NCI-H82 (cell line): ENCODE measurements at regions not wholly inside any gene's neighbourhood (a gene's known extent, or its start where the extent isn't known, plus 50 kb on each side); places are given as distances from the start of the nearest gene placed in this dataset.
A peak's percentile ranks its signal among the peaks of the same experiment; 100 is the strongest.

Experiments
- DNase-seq: peaks from one replicate; lab custom pipeline; 2025; lab: John Stamatoyannopoulos, UW

DNA sequence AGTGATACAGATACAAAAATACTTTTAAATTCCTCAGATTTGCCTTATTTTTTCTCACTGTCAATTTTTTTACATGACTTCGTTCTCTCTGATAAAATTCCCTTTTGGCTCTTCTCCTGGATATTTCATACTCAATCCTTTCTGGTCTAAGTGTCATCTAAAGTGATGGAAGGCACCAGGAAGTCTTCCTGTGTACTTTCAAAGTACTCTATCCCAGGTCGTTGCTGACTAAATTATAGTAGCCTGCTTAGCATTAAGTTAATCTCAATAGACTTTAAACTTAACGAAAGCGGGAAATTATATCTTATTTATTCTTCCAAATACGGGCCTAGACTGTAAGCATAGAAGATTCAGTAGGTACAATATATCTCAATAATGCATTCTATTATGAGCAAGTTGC, 67.8 kb downstream of the CASP12 start:
- DNase-seq, result no peak

DNA sequence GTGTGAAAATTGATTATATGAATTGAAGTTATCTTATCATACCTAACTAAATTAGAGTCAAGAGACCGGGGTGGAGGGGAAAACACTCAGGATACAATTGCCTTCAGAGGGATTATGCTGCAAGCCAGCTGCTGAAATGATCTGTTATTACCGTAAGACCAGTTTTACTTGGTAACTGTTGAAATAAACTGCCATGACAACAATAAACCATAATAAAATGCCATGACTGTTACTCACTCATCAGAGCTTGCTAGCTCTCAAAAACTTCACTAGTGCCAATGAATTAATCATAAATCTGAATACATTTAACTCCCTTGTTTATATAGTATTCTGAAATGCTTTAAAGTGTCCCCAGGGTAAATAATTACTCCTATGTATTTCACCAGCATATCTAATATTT, 68.2 kb downstream of the CASP12 start:
- peak; percentile 44 for DNase-seq

DNA sequence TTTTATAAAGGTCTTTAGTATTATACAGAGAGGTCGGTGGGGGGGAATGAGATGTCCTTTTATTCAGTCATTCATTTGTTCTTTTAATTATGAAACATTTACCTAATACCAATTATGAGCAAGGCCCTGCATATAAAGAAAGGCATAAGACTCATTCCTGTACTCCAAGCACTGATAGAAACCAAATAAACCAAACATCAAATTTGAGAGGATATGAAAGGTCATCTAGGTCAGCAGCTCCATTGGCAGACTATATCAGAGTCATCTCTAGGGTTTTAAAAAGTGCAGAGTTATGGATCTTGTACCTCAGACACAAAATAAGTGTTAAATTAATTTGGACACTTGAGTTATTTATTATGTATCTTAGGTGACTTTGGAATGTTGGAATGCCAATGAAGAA, 71.5 kb downstream of the CASP12 start:
- DNase-seq, result no peak

DNA sequence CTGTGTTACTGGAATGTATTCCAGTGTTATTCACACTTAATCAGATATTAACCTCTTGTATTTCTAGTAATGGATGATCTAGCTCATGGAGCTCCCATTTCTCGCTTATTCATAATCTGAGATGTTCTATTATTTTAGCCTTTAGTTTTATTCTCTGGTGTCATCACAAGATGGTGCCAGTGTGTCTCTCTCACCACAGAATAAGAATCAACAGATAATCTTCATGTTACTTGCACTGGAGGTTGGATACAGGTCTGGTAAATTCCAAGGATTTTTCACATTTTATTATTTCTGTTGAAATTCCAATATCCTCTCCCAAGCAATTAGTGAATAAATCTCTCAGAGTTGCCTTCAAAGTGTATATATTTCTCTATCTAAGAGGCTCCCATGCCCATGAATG, 74.6 kb downstream of the CASP12 start:
- DNase-seq, result no peak

DNA sequence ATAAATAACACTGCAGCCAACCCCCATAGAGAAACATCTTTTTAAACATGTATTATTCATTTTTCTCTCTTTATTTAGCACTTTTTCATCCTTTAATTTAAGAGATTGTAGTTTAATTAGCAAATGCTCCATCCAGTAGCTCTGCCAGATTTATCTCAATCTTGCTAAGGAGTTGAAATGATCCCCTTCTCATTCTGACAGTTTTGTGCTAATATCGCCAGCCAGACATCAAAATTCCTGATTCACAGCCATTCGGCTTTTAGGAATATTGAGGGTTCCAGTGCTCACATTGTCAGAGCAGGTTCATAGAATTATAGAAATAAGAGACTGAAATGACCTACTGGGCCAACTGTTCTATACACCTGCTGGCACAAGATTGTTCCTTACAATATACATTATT, 77.8 kb downstream of the CASP12 start:
- DNase-seq, result no peak

DNA sequence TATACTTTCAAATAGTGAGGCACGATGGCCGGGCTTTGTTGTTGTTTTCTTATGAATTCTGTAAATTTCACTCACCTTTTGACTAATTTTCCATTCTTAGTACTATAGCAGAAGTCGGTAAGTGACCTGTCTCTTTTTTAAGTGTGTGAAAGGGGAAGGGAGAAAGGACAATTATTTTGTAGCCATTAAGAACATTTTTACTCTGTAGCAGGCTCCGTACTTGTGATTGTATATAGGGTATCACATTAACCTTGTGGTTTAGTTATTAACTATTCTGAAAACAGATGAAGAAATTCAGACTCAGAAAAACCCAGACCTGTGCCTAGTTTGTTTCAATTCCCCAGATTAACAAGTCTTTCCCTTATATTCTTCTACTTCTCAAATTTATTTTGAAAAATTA, 78.7 kb downstream of the CASP12 start:
- DNase-seq, result no peak

DNA sequence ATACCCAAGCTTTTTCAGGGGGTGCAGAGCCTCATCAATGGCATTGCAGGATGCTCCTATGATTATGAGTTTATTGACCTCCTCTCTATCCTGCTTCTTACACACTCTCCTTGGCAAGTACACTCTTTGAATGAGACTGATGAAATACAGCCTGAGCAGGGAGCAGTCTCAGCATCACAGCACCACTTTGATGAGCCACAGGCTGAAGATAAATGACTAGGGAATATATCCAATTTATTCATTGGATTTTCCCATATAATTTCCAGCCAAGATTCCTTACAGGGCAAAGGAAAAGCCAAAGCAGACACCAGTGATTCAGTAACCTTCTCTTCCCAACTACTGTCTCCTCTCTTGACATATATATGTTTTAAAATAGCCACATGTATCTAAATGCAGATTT, 79.2 kb downstream of the CASP12 start:
- DNase-seq, result no peak

DNA sequence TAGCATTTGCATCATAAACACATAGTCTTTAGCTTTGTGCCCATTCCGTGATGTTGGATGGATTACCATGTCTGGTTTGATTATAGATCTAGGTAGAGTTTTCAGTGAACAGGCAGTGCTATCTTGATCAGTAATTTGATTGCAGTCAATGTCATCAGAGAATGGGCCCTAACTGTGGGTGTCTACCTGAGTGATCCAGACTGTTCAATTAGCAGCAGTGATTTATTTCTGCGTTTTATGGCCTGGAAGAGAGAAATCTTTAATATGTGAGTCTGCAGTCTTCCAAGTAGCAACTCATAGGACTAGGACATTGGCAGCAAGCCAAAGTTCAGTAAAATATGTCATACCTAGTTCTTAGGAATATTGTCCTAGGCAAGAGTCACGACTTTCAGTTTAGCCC, 80.3 kb downstream of the CASP12 start:
- DNase-seq, result no peak

DNA sequence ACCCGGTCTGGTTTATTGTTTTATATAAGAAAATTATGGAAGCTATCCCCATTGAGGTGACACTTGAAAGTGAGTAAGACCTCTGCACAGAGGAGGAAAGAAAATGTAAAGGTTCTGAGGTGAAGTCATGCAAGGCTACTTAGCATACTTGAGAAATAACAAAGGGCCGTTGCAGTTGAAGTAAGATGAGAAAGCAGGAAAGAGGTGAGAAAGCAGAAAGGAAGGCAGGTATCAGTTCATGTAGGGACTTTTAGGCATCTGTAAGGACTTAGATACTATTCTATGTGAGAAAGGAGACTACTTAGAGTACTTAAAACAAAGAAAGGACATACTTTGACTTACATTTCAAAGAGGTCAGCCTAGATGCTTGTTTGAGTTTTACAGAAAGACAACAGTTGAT, 84.7 kb downstream of the CASP12 start:
- no peak for DNase-seq

DNA sequence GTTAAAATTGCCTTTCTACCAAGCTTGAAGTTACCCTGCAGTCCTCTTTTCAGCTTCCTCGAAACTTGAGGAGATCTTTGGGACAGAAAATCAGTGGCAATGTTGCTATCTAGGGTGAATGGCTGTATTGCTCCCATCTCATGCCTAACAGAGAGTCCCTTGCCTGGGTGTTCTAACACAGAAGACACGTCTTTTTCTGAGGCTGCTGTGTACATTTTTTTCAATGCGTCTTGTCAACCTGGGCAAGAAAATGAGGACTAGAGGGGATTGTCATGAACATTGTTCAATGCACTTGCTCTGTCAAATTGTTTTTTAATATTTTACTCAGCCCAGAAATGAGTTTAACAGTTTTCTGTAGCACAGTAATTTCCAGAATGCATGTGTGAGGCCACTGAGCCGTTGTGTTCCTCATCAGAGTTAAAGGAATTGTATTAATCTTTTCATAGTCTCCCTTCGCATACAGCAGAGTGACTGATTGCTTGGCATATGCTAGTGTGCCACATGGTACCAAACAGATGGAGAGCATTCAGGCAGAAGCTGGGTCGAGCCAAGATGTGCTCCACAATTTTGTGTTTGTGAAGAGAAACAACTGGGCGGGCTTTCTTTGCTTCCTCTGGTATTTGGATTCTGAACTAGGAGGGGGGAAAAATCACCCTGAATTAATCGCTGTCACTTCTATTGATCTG, 86.0 kb downstream of the CASP12 start:
- DNase-seq, result peak; percentile 17

DNA sequence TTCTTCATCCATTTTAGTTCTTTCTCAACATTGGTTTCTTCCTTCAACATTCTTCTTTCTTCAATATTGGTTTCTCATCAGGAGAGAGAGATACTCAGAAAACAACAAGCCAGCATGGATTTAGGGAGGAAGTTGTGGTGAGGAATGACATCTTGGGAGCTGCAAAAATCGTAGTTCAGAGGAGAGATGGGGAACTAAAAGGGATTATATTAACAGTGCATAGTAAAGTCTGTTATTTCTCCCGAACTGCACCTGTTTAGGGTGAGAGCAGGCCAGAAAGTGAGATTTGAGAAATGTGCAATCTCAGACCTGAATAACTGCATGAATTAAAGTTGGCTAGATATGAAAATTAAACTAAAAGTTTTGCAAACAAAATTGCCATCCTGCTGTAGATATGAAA, 94.5 kb downstream of the CASP12 start:
- DNase-seq, result no peak

DNA sequence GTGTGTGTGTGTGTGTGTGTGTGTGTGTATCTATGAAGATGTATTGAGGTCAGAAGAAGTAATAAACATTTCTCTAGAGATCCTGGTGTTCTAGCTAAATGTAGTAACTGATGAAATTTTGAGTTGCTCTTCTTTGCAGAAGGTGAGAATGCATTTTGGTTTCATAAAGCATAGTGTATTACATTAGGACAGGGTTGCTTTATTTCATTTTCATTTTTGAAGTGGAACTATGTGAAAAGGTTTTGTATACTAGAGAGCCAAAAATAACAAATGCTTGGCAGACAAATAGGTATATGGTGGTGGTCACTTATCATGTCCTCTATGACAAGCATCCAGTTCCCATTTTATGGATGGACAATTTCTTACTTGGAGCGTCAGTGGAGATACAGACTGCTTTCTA, 99.0 kb downstream of the CASP12 start:
- no peak for DNase-seq

DNA sequence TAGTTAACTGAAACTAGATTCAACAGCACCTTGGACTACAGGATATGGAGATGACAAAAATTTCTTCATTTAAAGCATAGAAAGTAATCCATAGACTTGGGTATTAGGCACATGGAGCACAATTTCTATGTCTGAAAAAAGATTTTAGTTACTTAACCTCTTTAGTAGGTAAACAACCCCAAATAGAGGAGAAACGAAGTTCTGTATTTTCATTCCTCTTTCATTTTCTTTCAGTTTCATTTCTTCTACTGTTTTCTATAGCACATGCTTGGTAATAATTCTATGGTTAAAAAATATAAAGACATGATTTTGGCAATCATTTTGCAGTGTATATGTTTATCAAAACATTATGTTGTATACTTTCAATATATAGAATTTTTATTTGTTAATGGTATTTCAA, 99.5 kb downstream of the CASP12 start:
- no peak for DNase-seq

DNA sequence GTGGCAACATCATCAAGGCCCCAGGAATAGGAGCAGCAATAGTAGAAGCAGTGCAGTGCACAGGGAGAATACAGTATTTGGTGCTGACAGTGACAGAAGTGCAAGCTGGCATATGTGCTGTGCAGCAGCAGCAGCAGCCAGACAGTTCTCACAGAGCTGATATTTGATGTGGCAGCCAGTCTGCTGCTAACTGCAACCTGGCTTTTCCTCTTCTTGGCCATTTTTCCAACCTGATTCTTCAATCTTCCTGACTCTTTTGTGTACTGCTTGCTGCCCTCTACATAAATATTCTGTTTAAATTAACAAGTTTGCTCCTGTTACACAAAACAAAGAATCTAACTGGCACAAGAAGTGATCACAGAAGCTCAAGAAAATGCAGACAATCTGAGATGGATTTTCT, 102.0 kb downstream of the CASP12 start:
- DNase-seq, result no peak

DNA sequence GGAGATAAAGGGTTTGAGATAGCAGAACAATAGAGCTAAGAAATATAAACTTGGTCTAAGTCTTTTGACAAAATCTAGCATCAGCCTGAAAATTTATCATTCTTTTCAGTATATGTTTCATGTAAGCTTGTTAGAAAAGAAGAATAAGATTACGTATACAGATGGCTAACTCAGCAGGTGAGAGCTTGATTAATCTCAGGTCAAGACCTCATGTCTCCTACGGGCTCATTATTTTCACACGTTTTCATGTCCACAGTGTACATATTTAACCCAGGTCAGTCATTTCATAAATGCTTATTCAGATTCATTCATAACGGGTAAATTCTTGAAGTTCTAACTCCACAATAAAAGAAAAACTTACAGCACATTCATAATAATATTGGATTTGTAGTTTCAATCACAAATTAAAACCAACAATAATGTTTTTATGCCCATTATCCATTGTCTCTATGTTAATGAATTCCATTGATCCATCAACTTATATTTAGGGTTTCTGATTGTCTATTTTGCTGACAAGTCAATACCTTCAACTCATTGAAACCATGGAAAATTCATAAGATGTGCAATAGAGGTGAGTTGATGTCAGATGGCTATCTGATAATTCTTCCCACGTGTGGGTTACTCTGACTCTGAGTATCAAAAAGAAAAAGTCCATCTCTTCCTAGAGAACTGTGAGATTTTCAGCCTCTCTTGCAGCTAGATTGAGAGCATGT, 102.6 kb downstream of the CASP12 start:
- peak; percentile 3 for DNase-seq

DNA sequence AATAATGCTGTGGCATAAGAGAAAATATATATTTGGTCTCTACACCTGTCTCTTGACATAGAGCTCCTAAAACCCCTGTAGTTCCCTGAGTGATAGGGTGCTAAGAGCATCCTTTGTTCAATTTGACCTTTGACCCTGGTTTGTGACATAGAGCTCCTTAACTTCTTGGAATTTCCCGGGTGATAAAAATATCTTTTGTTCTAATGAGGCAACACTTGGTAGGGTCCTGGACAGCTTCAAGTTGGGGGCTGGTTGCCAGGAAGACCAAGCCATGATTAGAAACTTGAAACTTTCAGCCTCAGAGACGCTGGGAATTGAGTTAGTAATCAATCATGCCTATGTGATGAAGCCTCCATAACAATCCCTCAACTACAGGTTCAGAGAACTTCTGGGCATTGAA, 105.4 kb downstream of the CASP12 start:
- DNase-seq, result no peak

DNA sequence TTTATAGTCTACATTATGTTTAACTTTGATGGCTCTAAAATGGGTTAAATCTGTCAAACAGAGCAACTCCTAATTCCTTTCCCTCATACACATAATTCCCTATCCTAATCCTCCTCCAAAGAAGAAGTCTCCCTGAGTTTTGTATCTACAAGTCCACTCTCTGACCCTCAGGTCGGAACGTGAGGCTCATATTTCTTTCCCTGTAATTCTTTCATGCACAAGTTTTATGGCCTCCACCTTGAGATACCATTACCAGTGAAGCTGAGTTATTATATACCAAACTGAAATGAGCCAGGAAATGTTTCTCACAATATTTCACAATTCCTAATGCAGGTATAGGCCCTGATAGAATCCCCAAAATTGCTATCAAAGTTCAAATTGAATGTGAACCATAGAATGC, 106.4 kb downstream of the CASP12 start:
- DNase-seq, result no peak

DNA sequence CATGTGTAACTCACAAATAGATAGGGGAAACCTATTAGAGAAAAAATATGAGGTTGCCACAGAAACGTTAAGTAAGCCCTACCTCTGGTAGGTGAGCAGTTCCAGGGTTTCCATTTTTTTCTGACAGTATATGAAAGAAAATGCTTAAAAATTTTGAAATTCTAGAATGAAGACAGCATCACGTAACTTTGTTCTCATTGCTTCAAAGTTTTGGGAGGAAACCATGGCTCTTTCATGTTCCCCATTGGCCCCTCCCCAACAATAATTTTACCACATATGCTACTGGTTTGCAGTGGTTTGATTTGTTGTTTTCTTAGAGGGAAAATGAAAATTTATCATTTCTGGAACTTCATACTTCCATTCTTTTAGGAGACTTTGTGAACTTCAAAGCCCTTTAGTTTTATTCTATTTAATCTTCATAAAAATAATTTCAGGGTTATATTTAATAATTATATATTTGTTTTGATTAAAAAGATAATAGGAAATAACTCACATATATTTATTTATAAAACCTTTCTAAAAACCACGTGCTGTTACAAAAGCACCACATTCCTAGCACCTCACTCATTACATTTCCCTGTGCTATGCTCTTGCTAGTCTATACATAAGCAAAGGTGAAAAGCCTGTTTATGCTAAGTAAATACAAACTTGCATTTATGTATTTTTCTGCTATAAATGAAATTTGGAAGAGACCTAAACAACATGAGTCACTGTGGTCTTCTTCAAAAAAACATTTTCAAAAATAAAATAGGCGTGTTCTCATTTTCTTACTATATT, 113.4 kb downstream of the CASP12 start:
- DNase-seq, result no peak

DNA sequence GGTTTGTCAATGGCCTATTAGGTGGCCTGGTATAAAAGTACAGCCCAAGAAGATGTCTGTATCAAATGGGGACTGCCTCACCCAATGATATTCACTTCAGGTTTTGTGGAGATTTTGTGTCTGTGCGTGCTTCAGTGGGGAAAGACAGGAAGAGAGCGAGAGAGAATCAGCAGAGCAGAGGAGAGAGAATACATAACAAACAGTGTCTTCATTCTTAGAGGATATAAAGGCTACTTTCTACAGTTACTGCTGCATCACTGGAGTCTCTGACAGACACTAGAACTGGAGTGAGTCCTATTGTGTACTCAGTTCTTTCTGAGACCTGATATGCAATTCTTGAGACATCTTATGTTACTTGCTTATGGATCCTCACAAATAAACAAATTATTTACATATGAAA, 115.0 kb downstream of the CASP12 start:
- no peak for DNase-seq

DNA sequence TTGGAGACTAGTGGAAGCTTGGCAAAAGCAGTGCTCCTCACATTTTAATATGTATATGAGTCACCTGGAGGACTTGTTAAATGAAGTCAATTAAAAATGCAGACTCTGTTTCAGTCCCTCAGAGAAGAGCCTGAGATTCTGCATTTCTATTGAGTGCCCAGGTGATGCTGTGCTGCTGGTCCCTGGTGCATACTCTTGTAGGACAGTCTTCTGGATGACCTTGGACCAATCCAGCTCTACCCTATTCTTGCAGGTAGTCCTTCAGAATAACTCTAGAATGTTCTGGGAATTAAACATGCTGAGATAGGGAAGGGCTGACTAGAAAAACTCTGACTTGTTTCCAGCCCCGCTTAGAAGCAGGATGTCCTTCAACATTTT, 115.9 kb downstream of the CASP12 start:
- no peak for DNase-seq

DNA sequence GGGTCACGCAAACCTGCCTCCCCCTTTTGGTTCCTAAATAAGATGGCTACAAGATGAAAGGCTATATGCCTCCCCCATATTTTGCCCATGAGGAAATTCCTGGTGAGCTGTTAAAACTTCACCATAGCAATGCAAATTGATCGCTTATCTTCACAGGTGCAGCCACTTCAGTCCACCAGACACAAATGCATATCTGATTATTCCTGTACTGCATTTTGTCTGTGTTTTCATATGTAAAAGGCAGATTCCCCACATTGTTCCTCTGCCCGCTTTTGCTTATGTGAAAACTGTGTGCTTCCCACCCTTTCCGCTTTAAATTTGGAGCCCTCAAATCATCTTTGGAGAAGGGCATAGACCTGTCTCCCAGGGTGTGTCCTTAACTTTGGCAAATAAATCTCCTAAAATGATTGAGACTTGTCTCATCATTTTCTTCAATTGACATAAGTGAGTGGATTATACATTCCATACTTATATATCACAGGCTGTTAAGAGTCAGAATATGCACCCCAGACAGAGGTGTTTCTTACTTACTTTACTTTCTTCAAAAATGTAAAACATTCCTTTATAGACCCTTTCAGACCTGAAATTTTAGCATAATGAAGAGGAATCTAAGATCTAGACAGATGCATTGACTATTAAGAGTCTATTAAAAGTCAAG, 116.4 kb downstream of the CASP12 start:
- no peak for DNase-seq

DNA sequence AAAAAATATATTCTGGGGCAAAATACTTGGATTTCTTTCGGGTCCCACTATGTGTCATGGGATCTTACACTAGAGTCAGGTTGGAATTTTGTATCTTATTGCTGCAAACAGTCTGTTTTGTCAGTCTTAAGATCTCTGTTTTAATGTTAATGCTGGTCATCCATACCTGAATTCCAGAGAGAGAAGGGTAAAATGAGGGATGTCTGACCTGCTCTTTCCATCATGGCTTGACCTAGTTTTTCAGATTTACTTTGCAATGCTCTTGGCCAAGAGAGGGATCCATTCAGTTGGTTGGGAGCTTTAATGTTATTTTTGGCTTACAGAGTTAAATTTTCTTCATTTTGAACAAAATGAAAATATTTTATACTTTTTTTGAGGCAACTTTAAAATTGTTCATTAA, 117.2 kb downstream of the CASP12 start:
- DNase-seq, result no peak
